LNCAP (cell line): ENCODE measurements at regions not wholly inside any gene's neighbourhood (a gene's known extent, or its start where the extent isn't known, plus 50 kb on each side); places are given as distances from the start of the nearest gene placed in this dataset.

Experiments
- TF ChIP-seq, protein P1 (sequence below): fragments of 450-650 bp; IDR thresholded peaks from 2 replicates; pipeline ENCODE4 v1.5.1; 2017; ENCODE audit warnings: mild to moderate bottlenecking

DNA sequence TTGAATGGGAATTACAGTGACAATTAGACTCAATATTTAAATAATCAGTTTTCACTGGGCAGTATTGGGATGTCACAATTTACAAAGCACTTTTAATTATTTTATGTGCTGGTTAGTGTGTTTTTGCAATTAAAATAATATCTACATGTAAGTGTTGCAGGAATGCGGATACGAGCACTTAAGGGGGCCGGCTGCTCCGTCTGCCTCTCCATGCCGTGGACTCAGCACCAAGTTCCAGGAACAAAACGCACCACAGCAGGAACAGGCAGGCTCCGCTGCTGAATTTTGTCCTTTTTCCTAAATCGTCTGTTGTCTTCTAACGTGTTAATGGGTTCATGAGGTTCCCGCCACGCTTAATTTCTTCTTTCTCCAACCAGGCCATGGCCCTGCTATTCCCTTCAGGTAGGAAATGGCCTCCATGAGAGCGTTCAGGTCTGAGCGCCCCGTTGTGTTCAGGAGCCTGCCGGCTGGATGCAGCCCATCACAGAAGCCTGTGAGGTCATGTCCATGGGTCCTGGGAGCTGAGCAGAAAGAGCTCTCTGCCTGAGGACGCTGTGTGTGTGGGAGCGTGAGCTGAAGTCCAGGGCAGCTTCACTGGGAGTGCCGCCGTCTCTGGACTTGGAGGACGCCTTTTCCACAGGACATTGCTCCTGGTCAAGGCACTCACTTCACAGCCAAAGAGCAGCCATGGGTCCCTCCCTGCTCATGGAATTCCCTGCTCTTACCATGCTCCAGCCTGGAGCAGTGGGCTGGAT, 730.3 kb downstream of the BRD1 start:
- TF ChIP-seq, protein P1, sequence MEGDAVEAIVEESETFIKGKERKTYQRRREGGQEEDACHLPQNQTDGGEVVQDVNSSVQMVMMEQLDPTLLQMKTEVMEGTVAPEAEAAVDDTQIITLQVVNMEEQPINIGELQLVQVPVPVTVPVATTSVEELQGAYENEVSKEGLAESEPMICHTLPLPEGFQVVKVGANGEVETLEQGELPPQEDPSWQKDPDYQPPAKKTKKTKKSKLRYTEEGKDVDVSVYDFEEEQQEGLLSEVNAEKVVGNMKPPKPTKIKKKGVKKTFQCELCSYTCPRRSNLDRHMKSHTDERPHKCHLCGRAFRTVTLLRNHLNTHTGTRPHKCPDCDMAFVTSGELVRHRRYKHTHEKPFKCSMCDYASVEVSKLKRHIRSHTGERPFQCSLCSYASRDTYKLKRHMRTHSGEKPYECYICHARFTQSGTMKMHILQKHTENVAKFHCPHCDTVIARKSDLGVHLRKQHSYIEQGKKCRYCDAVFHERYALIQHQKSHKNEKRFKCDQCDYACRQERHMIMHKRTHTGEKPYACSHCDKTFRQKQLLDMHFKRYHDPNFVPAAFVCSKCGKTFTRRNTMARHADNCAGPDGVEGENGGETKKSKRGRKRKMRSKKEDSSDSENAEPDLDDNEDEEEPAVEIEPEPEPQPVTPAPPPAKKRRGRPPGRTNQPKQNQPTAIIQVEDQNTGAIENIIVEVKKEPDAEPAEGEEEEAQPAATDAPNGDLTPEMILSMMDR = no peak

DNA sequence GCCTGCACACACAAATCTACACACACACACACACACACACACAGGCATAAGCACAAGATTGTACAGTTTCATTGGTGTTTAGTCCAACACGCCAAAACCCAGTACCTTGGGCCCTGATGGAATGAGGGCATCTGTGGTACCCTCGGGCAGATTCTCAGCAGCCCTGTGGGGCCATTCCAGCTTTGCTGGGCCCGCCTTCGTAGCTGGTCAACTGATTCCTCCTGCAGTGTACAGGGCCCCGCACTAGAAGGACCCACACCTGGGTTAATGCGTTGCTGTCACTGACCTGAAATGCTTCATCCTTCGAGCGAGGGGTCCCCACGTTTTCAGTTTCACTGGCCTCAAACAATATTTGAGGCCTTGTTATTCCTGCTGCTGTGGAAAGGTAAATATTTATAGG, 731.2 kb downstream of the BRD1 start:
- TF ChIP-seq, protein P1 = no peak

- TF ChIP-seq, protein P1 = no peak
Measured at GRCh38 chr22:49095366-49095765, 732.3 kb downstream of the BRD1 start.

GRCh38 chr22:49094858-49095257, 732.8 kb downstream of the BRD1 start:
- TF ChIP-seq, protein P1 = no peak

GRCh38 chr22:49094151-49094550, 733.5 kb downstream of the BRD1 start:
- TF ChIP-seq, protein P1 = no peak

DNA sequence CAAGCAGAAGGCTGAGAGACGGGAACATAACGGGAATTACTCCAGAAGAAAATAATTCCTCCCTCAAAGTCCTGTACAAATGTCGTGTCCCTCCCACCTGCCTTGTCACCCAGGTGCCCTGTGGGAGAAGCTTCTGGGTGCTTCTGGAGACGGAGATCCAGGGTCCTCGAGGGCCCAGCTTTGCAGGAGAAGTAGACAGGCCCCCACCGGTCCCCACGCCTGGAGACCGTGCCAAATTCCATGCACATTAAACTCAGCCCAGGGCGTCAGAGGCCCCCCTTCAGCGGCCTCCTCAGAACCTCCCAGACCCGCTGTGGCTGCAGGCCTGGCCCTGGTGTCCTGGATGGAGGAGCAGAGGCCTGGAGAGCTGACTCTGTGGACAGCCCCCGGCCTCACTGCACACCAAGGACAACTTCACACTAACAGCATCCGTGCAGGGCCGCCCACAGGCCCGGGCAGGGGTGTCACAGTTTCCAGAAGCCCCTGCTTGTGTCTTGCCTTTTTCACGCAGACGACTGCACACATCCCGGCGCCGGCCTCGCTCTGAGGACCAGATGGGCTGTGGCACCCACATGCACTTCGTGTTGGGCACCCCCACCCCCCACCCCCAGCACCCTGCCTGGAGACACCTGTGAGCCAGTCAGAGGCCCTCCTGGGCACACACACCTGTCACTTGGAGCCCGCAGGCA, 734.3 kb downstream of the BRD1 start:
- TF ChIP-seq, protein P1 = no peak

- TF ChIP-seq, protein P1 = no peak
Measured at GRCh38 chr22:49092716-49093115, 735.0 kb downstream of the BRD1 start.
